ENCODE measurements at regions not wholly inside any gene's neighbourhood (a gene's known extent, or its start where the extent isn't known, plus 50 kb on each side); places are given as distances from the start of the nearest gene placed in this dataset.

- Mint-ChIP-seq H3K9me3 (peaks cover 2% of the 10 kb centered on the region), H3K27ac (no peak overlapping the region), H3K36me3 (ENCODE audit: low read depth) (no peaks in the 10 kb centered on the region), H3K27me3 (no peaks in the 10 kb centered on the region), H3K4me1 (ENCODE audit: low read depth) (no peaks in the 10 kb centered on the region), H3K4me3 (no peak overlapping the region)
- TF ChIP-seq CTCF (IDR thresholded peaks at IDR 0.05) = no peak
- CTCF ChIA-PET = no interaction called here
- DNase-seq (no peak), ATAC-seq (no peak)
- intact Hi-C loops (cut with micrococcal nuclease) = no loop called here
- POLR2A ChIA-PET = no interaction called here
Measured at GRCh38 chr12:87608321-87608720, 420.9 kb downstream of the C12orf50 start.

DNA sequence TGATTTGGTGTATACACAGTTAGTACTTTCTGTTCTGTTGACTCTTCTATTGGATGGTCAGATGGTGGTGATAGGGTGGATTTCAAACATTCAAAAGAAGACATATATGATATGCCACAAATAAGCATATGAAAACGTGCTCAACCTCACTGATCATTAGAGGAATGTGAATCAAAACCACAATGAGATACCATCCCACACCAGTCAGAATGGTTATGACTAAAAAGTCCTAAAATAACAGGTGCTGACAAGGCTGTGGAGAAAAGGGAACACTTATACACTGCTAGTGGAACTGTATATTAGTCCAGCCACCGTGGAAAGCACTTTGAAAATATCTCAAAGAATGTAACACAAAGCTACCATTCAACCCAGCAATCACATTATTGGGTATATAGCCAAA, 425.5 kb downstream of the C12orf50 start:
- CTCF ChIA-PET = no interaction called here

DNA sequence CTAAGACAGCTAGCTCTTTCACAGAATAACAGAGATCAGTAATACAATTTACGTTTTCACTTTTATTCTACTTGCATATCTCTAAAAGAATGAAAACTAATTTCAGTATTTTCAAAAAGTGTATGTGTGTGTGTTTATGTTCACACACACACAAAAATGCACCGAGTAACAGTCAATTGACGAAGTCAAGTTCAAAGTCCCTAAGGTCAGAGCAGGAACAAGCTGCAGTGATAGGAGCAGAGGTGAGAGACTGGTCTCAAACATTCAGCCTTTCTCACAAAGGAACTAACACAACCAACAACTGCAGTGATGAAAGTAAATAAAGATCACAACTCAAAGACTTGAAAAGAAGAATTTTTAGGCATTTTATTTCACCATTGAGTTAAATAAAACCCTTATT, 429.7 kb downstream of the C12orf50 start:
- Mint-ChIP-seq H3K36me3 (ENCODE audit: low read depth) (no peaks in the 10 kb centered on the region), H3K4me3 (no peak overlapping the region), H3K9me3 (peaks cover 2% of the 10 kb centered on the region), H3K4me1 (ENCODE audit: low read depth) (no peaks in the 10 kb centered on the region), H3K27me3 (no peaks in the 10 kb centered on the region), H3K27ac (no peak overlapping the region)
- CTCF ChIA-PET = no interaction called here
- TF ChIP-seq CTCF (IDR thresholded peaks at IDR 0.05) = no peak
- intact Hi-C loops (cut with micrococcal nuclease) = no loop called here
- no peak for ATAC-seq
- no peak for DNase-seq
- POLR2A ChIA-PET = no interaction called here

More for the DNA sequence above, 425.5 kb downstream of the C12orf50 start:
- no peak for TF ChIP-seq CTCF (IDR thresholded peaks at IDR 0.05)
- Mint-ChIP-seq H3K27me3 (no peaks in the 10 kb centered on the region), H3K4me3 (no peak overlapping the region), H3K36me3 (ENCODE audit: low read depth) (no peaks in the 10 kb centered on the region), H3K27ac (no peak overlapping the region), H3K9me3 (no peaks in the 10 kb centered on the region), H3K4me1 (ENCODE audit: low read depth) (no peaks in the 10 kb centered on the region)
- no peak for DNase-seq
- no peak for ATAC-seq
- intact Hi-C loops (cut with micrococcal nuclease) = no loop called here
- POLR2A ChIA-PET = no interaction called here

- no peak overlapping the region for H3K27ac Mint-ChIP-seq
- no peaks in the 10 kb centered on the region for H3K27me3 Mint-ChIP-seq
- TF ChIP-seq CTCF (IDR thresholded peaks at IDR 0.05) = no peak
- peaks cover 5% of the 10 kb centered on the region for H3K9me3 Mint-ChIP-seq
- intact Hi-C loops (cut with micrococcal nuclease) = no loop called here
- ChIA-PET POLR2A (no interaction called here), CTCF (no interaction called here)
- no peaks in the 10 kb centered on the region for H3K4me1 Mint-ChIP-seq (ENCODE audit: low read depth)
- ATAC-seq (no peak), DNase-seq (no peak)
- no peak overlapping the region for H3K4me3 Mint-ChIP-seq
- H3K36me3 Mint-ChIP-seq (ENCODE audit: low read depth) = no peaks in the 10 kb centered on the region
Measured at GRCh38 chr12:87597114-87597513, 432.1 kb downstream of the C12orf50 start.

- Mint-ChIP-seq H3K9me3 (peaks cover 5% of the 10 kb centered on the region), H3K36me3 (ENCODE audit: low read depth) (no peaks in the 10 kb centered on the region), H3K27ac (no peak overlapping the region), H3K27me3 (no peaks in the 10 kb centered on the region), H3K4me3 (no peak overlapping the region), H3K4me1 (ENCODE audit: low read depth) (no peaks in the 10 kb centered on the region)
- intact Hi-C loops (cut with micrococcal nuclease) = no loop called here
- POLR2A ChIA-PET = no interaction called here
- TF ChIP-seq CTCF (IDR thresholded peaks at IDR 0.05) = no peak
- DNase-seq (no peak), ATAC-seq (no peak)
- CTCF ChIA-PET = no interaction called here
Measured at GRCh38 chr12:87596636-87597035, 432.6 kb downstream of the C12orf50 start.
